ENCODE measurements at regions not wholly inside any gene's neighbourhood (a gene's known extent, or its start where the extent isn't known, plus 50 kb on each side); places are given as distances from the start of the nearest gene placed in this dataset.

GRCh38 chr5:166994226-166994625 is 1297.2 kb upstream of the WWC1 start:
- in situ Hi-C loops (cut with MboI; ENCODE audit: low sequenced_read_pairs) = no loop called here

- in situ Hi-C loops (cut with MboI; ENCODE audit: low sequenced_read_pairs) = no loop called here
Measured at GRCh38 chr5:167001246-167001645, 1290.2 kb upstream of the WWC1 start.

GRCh38 chr5:167008705-167009104 is 1282.7 kb upstream of the WWC1 start:
- in situ Hi-C loops (cut with MboI; ENCODE audit: low sequenced_read_pairs) = no loop called here

- in situ Hi-C loops (cut with MboI; ENCODE audit: low sequenced_read_pairs) = no loop called here
Measured at GRCh38 chr5:167011196-167011595, 1280.2 kb upstream of the WWC1 start.

GRCh38 chr5:167012123-167013034 is 1279.1 kb upstream of the WWC1 start:
- in situ Hi-C loops (cut with MboI; ENCODE audit: low sequenced_read_pairs) = no loop called here

GRCh38 chr5:167014401-167015056 is 1276.9 kb upstream of the WWC1 start:
- in situ Hi-C loops (cut with MboI; ENCODE audit: low sequenced_read_pairs) = no loop called here

- in situ Hi-C loops (cut with MboI; ENCODE audit: low sequenced_read_pairs) = no loop called here
Measured at GRCh38 chr5:167020418-167020817, 1271.0 kb upstream of the WWC1 start.

- in situ Hi-C loops (cut with MboI; ENCODE audit: low sequenced_read_pairs) = no loop called here
Measured at GRCh38 chr5:167029488-167029887, 1262.0 kb upstream of the WWC1 start.

GRCh38 chr5:167030500-167031120 is 1260.8 kb upstream of the WWC1 start:
- in situ Hi-C loops (cut with MboI; ENCODE audit: low sequenced_read_pairs) = no loop called here

GRCh38 chr5:167036585-167036984 is 1254.9 kb upstream of the WWC1 start:
- in situ Hi-C loops (cut with MboI; ENCODE audit: low sequenced_read_pairs) = no loop called here

GRCh38 chr5:167049043-167049663 is 1242.3 kb upstream of the WWC1 start:
- in situ Hi-C loops (cut with MboI; ENCODE audit: low sequenced_read_pairs) = no loop called here

GRCh38 chr5:167049771-167050567 is 1241.5 kb upstream of the WWC1 start:
- in situ Hi-C loops (cut with MboI; ENCODE audit: low sequenced_read_pairs) = no loop called here

GRCh38 chr5:167050568-167051401 is 1240.7 kb upstream of the WWC1 start:
- in situ Hi-C loops (cut with MboI; ENCODE audit: low sequenced_read_pairs) = no loop called here

- in situ Hi-C loops (cut with MboI; ENCODE audit: low sequenced_read_pairs) = no loop called here
Measured at GRCh38 chr5:167051402-167051768, 1240.1 kb upstream of the WWC1 start.

- in situ Hi-C loops (cut with MboI; ENCODE audit: low sequenced_read_pairs) = no loop called here
Measured at GRCh38 chr5:167052791-167053190, 1238.7 kb upstream of the WWC1 start.

GRCh38 chr5:167057665-167058064 is 1233.8 kb upstream of the WWC1 start:
- in situ Hi-C loops (cut with MboI; ENCODE audit: low sequenced_read_pairs) = no loop called here

GRCh38 chr5:167061695-167062094 is 1229.8 kb upstream of the WWC1 start:
- in situ Hi-C loops (cut with MboI; ENCODE audit: low sequenced_read_pairs) = no loop called here

- in situ Hi-C loops (cut with MboI; ENCODE audit: low sequenced_read_pairs) = no loop called here
Measured at GRCh38 chr5:167063116-167063515, 1228.3 kb upstream of the WWC1 start.

- in situ Hi-C loops (cut with MboI; ENCODE audit: low sequenced_read_pairs) = no loop called here
Measured at GRCh38 chr5:167063788-167064187, 1227.7 kb upstream of the WWC1 start.
